Right lobe of liver (tissue), 4 donors: ENCODE measurements at regions not wholly inside any gene's neighbourhood (a gene's known extent, or its start where the extent isn't known, plus 50 kb on each side); places are given as distances from the start of the nearest gene placed in this dataset.

Experiments used
- POLR2A ChIP-seq: fragments of 450-650 bp; IDR thresholded peaks from one replicate; pipeline ENCODE4 v1.6.1; 2017; ENCODE audit warnings: antibody characterized with exemption, mild to moderate bottlenecking
- TF ChIP-seq, protein P1 (sequence below), 4 donors: fragments of 200-600 bp in 3 of 4; fragments of 450-650 bp in 1 of 4; IDR thresholded peaks; one replicate each; pipeline versions ENCODE4 v1.5.1 to v1.8.0; 2016 to 2022; ENCODE audit warnings: antibody characterized with exemption in 4 of 4, mild to moderate bottlenecking in 2 of 4
- donor health status: DM: no; HTN: no; CAD: no.
- donor health status: DM: no; HTN: no; CAD: no.
- donor health status: DM: no; HTN: yes; CAD: no.

DNA sequence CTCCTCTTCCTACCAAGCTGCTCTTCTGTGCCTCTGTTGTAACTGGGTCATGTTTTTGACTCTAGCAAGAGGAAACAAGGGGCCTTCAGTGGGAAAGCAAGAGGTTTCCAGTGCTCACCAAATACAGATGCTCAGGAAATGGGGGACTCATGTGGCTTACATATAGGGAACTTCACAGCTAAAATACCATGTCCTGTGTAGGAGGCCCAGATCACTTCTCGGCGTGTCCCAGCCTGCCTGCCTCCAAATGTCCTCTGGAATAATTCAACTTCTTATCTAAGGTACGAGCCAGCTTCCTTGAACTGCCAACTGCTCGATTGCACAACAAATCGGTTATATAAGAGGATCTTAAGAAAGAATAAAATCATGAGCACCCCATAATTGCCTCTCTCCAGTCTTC, 161.3 kb downstream of the KIT start:
- TF ChIP-seq POLR2A = no peak
- TF ChIP-seq, protein P1, sequence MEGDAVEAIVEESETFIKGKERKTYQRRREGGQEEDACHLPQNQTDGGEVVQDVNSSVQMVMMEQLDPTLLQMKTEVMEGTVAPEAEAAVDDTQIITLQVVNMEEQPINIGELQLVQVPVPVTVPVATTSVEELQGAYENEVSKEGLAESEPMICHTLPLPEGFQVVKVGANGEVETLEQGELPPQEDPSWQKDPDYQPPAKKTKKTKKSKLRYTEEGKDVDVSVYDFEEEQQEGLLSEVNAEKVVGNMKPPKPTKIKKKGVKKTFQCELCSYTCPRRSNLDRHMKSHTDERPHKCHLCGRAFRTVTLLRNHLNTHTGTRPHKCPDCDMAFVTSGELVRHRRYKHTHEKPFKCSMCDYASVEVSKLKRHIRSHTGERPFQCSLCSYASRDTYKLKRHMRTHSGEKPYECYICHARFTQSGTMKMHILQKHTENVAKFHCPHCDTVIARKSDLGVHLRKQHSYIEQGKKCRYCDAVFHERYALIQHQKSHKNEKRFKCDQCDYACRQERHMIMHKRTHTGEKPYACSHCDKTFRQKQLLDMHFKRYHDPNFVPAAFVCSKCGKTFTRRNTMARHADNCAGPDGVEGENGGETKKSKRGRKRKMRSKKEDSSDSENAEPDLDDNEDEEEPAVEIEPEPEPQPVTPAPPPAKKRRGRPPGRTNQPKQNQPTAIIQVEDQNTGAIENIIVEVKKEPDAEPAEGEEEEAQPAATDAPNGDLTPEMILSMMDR (IDR thresholded peaks at IDR 0.05) = no peak
